Left renal cortex interstitium (tissue), 4 donors: ENCODE measurements at regions not wholly inside any gene's neighbourhood (a gene's known extent, or its start where the extent isn't known, plus 50 kb on each side); places are given as distances from the start of the nearest gene placed in this dataset.

Experiments
- DNase-seq, 4 donors: peaks; one replicate each; pipeline ENCODE4 v3.0.0-alpha.2; 2013; ENCODE audit warnings: low read depth in 4 of 4, low spot score in 2 of 4, missing footprints in 1 of 4

- DNase-seq: no peak
These were observed 278.4 kb downstream of the IL15 start for GRCh38 chr4:141914746-141915145.

GRCh38 chr4:141919649-141920048 is 283.3 kb downstream of the IL15 start:
- DNase-seq: no peak

GRCh38 chr4:141921293-141921692 is 284.9 kb downstream of the IL15 start:
- no peak for DNase-seq

GRCh38 chr4:141922236-141922635 is 285.9 kb downstream of the IL15 start:
- DNase-seq: no peak

GRCh38 chr4:141926406-141926805 is 290.0 kb downstream of the IL15 start:
- DNase-seq: no peak

GRCh38 chr4:141932490-141932889 is 296.1 kb downstream of the IL15 start:
- DNase-seq: no peak

- no peak for DNase-seq
These were observed 297.6 kb downstream of the IL15 start for GRCh38 chr4:141933978-141934377.

GRCh38 chr4:141955696-141956095 is 319.3 kb downstream of the IL15 start:
- DNase-seq: no peak

- DNase-seq: no peak
These were observed 321.0 kb downstream of the IL15 start for GRCh38 chr4:141957416-141957815.

- DNase-seq: no peak
These were observed 326.1 kb downstream of the IL15 start for GRCh38 chr4:141962486-141962885.

GRCh38 chr4:141971869-141972268 is 335.5 kb downstream of the IL15 start:
- DNase-seq: no peak

GRCh38 chr4:141972950-141973349 is 336.6 kb downstream of the IL15 start:
- no peak for DNase-seq
